ENCODE measurements at regions not wholly inside any gene's neighbourhood (a gene's known extent, or its start where the extent isn't known, plus 50 kb on each side); places are given as distances from the start of the nearest gene placed in this dataset.
"Not testable (repeated sequence)": the region's sequence is repeated elsewhere in the genome, so short reads cannot be mapped to it uniquely, and the experiment has no call there.

DNA sequence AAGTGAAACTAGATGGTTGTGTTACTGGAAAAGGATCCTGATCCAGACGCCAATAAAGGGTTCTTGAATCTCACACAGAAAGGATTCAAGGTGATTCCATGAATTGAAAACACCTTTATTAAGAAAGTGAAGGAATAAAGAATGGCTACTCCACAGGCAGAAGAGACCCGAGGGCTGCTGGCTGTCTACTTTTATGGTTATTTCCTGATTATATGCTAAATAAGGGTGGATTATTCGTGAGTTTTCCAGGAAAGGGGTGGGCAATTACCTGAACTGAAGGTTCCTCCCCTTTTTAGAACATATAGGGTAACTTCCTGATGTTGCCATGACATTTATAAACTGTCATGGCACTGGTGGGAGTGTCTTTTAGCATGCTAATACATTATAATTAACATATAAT, 50.9 kb upstream of the WARS2 start:
- DNase-seq, result no peak

DNA sequence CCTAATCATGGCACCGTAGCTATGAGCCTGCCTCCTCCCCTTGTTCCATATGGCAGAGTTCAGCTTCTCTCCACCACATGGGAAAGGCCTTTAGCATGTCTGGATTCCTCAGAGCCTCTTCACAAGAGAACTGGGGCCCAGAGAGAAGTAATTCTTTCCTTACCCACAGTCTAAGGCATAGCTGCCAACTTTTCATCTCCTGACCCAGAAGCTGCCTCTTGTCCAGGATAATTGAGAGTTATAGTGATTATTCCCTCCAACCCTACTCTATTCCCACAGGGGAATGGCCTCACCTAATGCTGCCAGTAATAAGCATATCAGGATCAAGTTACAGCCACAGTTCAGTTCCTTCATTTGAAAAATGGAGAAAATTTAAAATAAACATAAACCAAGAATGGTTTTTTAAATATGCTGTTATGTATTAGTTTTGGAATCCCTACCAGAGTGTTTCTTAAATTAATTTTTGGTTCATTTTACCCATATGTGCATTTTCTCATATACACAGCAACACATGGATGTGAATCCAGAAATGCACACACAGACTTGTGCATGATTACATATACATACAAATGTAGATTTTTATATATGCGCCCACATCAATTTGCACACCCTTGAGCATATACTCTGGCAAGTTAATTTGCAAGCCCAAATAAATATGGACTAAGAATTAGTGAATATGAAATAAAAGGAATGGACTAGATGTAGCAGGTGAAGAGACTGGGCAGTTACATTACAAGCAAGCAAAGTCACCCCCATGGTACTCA, 63.9 kb upstream of the WARS2 start:
- DNase-seq, result no peak

DNA sequence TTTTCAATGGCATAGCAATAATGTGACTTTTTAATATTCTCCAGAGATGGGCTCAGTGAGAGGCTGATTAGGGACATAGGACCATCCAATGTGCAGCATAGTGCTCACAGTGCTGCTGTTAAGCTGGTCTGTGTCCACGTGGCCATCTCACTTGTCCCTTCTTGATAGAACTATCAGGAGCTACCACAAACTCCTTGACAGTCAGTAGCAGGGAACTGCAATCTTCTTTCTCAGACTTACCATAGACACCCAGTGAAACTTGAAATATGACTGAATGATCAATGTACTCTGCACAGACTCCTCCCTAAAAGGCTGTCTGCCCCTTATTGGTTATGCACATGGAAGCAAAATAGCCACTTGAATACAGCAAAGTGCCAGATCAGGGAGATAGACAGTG, 64.5 kb upstream of the WARS2 start:
- no peak for DNase-seq

- DNase-seq, result no peak
Measured at GRCh38 chr1:119209061-119209460, 68.6 kb upstream of the WARS2 start.

DNA sequence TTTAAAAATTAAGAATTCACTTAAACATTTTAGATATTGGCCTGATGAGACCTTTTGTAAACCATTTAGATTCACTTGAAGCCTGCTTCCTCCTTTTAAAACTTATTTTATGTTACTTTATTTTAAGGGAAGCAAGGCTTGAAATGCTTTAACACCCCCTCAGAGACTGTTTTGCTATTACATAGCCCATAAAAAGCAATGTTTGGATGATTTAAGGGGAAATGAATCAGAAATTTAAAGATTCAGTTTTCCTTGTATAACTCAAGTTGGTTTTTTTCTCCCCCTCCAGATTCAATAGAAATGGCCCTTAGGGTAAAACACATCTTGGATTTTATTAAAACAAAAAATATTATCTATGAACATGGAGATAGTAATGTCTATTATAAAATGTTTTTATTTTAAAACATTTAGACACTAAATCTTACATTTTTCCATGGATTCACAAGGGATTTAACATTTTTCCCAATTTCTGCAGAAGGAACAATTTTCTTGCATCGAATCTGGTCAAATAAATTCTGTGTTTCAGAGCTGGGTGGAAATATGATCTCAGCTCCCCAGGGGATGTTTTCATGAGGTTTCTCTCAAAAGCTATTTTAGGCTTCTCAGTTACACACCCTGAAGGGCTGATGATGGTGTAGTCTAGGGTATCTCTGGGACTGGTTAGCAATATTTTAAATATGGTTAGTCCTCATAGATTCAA, 69.3 kb upstream of the WARS2 start:
- DNase-seq, result no peak

- DNase-seq, result no peak
Measured at GRCh38 chr1:119210296-119210649, 69.8 kb upstream of the WARS2 start.

DNA sequence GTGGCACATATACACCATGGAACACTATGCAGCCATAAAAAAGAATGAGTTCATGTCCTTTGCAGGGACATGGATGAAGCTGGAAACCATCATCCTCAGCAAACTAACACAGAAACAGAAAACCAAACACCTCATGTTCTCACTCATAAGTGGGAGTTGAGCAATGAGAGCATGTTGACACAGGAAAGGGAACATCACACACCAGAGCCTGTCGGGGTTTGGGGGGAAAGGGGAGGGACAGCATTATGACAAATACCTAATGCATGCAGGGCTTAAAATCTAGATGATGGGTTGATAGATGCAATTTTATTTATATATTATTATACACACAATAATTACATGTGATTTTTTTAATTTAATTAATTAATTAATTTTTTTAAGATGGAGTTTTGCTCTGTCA, 72.8 kb upstream of the WARS2 start:
- not testable (repeated sequence) for DNase-seq

GRCh38 chr1:119214961-119215360, 74.5 kb upstream of the WARS2 start:
- not testable (repeated sequence) for DNase-seq

DNA sequence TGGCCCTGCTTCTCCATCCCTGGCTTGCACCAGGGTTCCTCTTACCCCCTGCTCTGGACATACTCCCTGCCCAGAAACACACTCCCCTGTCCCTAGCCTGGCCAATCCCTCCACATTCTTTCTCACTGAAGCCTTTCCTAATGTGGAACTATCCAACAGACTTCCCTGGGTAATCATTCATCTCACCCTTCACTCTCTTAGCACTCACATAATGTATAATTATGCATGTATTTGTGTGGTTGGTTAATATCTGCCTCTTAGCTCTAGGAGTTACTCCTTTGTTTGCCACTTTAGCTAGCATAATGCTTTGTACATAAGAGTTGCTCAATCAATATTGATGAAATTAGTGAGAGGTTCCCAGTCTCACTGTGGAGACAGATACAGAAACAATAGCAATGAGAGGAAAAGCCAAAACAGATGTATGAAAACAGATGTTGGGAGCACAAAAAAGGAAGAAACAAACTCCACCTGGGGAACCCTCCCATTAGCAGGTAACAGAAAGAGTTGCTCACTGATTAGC, 76.9 kb upstream of the WARS2 start:
- DNase-seq, result no peak

DNA sequence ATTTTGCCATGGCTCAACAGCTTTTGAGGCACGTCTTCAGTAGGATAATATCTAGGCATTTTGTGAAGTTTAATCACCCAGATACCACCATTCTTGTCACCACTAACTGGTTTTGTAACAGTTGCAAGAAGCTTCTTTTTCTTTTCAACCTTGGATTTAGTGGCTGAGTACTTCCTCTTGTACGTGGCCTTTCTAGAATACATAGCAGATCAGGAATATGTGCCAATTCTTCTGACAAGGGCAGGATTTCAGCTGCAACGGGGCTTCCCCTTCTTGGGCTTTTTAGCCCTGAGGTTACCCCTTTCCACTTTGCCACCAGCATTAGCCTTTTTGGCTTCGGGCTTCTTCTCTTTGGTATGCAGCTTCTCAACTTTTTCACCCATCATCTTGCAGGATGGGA, 79.3 kb upstream of the WARS2 start:
- DNase-seq, result no peak

DNA sequence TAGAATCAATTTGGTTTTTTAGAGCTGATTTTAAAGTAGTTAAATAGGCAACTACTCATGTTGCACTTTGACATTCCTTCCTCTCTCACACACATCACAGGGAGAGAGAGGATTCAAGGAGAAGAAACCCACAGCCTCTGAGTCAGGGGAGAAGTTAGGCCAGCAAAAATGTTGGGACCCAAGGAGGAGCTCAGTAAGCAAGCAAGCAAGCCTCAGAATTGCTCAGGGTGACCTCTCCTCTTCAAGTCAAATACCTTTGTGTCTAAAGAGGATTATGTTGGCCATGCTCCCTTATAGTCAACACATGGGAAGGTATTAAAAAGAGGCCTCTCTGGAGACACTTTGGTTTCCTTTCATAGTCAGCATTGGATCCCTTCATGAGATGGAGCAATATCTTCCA, 80.5 kb upstream of the WARS2 start:
- DNase-seq, result no peak

GRCh38 chr1:119222271-119222670, 81.8 kb upstream of the WARS2 start:
- DNase-seq, result no peak

- no peak for DNase-seq
Measured at GRCh38 chr1:119225265-119225664, 84.8 kb upstream of the WARS2 start.

DNA sequence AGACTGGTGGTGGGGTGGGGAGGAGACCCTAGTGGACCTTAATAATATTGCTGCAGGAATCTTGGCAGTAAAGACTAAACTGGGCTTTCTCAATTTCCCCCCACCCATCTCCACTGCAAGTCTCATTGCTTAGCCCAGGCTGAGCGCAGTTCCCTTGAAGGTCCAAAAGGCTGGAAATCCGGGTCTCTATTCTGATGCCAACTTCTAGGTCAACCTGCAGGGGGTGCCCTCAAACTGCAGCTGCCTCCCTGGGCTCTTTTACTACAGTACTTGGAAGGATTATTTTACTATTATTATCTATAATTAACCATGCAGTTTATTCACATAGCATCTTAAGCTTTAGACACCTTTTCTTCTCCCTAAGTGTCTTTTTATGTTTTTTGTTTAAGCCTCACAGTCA, 85.4 kb upstream of the WARS2 start:
- no peak for DNase-seq

- no peak for DNase-seq
Measured at GRCh38 chr1:119226321-119226720, 85.9 kb upstream of the WARS2 start.

DNA sequence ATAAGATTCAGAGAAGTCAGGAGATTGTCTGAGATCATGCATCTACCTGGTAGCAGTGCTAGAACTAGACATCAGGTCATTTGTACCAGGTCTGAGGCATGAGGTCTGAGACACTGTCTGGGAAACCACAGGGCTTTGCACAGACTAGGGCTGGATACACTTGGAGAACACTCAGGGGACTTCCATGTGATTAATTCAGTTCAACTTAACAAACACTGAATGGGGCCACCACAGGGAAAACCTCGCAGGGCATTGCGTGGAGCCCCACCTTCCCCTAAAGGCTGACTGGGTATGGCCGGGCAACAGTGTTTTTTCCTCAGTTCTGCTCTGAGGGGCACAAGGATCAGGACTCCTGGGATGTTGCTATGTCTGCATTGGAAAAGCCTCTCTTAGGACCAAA, 86.5 kb upstream of the WARS2 start:
- DNase-seq, result no peak

DNA sequence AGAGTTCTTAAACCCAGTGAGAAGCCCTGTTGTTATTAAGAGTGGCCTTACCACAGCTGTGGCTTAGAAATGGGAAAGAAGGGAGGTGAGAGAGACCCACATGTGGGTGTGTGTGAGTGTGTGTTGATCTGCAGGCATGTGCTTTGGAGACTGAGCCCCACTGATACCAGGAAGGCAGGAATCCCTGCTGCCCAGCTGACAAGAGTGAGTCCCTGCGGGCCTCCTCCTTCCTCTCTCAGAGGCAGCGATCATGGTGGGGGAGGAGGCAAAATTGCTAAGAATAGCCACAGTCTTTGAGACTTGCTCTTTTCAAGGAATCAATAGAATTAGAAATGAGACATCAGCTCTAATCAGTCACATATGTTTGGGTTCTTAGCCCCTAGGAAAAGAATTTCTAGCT, 87.0 kb upstream of the WARS2 start:
- no peak for DNase-seq

DNA sequence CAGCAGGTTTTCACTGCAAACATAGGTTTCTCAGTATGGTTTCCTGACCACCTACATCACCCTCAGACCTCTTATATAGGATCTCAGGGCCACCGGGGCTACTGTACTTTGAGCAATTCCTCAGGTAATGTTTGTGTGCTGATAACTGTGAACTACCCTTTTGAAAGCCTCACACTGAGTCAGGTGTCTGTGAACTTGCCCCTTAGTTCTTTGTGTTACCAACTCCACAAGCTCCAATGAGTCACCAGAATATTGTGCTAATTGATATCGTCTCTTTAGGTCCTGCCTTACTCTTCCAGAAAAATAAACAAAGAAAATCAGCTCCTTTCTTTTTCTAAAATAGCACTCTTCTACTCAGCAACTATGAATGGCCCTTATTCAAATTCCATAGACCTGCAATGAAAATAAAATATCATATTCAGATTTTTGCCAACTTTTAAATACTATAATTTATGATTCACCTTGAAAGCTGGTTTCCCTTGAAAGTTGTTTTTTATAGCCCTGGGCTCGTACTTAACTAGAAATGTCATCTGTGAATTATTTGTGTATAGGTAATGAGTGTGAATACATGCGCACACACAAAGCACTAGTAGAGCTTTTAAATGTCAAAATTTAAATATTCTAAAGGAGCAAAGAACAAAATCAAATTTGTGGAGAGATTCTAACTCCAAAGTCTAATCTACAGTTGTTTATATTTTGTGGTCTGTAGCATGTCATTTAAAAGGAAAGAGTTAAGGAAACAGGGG, 88.1 kb upstream of the WARS2 start:
- DNase-seq, result no peak

GRCh38 chr1:119235120-119235519, 94.7 kb upstream of the WARS2 start:
- DNase-seq, result no peak

- no peak for DNase-seq
Measured at GRCh38 chr1:119245881-119246280, 105.4 kb upstream of the WARS2 start.

DNA sequence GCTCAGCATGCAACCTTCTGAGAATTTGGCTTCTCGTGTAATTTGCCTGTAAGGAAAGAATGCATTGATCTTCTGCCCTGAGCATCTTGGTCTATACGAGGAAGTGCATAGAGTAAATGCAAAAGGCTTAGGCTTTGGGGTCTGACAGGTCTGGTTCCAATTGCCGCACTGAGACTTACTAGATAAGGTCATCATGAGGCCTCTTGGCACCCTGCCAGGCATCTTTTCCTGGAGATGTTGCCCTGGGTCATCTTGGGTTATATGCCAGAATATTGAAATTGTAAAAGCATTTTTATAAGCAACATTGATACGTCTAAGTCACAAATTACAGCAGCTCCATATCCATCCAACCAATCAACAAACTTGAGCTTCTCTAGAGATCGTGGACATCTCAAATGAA, 108.8 kb upstream of the WARS2 start:
- DNase-seq, result no peak

GRCh38 chr1:119250299-119250698, 109.8 kb upstream of the WARS2 start:
- no peak for DNase-seq

DNA sequence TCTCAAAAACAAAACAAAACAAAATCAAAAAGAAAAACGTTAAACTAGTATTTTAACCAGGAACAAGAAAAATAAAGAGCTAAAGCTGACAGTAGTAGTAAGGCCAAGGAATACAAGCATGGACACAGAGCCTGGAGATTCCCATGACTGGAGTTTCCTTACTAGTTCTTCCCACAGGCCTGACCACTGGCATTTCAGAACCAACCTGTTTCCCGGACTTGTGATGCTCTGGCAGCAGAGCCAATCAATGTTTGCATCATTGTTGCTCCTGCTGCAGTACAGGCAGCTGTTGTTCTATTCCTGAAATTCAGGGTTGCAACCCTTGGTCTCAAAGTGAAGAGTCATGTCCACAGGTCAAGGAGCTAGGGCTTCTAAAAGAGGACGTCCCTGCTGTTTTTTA, 111.3 kb upstream of the WARS2 start:
- DNase-seq, result no peak

DNA sequence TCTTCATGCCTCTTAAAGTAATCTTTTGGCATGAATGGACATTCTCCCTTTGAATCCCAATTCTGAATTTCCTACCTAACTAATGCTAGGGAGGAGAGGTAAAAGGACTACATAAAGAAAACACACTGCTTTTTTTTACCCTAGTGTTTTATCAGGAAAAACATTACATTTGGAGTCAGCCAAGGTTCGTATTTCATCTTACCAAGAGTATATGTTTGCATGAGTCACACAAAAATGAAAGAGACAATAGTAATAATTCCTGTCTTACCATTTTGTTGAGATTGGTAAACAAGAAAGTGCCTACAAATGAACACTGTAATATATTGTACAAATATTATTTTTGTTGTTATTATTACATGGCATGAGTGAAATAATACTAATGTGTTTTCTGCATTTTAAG, 112.9 kb upstream of the WARS2 start:
- no peak for DNase-seq

Data from stimulated activated naive CD4-positive, alpha-beta T cell (primary cell).